CD4-positive, alpha-beta T cell treated with Interleukin-17A for 4 hours (primary cell): ENCODE measurements at regions not wholly inside any gene's neighbourhood (a gene's known extent, or its start where the extent isn't known, plus 50 kb on each side); places are given as distances from the start of the nearest gene placed in this dataset.
"Not testable (repeated sequence)": the region's sequence is repeated elsewhere in the genome, so short reads cannot be mapped to it uniquely, and the experiment has no call there.

Experiments
- DNase-seq: peaks from one replicate; pipeline ENCODE4 v3.0.0-alpha.2; 2020; ENCODE audit warnings: mixed read lengths

- DNase-seq = no peak
These were observed 516.1 kb upstream of the MAN1A1 start for GRCh38 chr6:119865466-119866350.

- DNase-seq = no peak
These were observed 513.2 kb upstream of the MAN1A1 start for GRCh38 chr6:119862719-119863118.

GRCh38 chr6:119858901-119859300 is 509.3 kb upstream of the MAN1A1 start:
- no peak for DNase-seq

DNA sequence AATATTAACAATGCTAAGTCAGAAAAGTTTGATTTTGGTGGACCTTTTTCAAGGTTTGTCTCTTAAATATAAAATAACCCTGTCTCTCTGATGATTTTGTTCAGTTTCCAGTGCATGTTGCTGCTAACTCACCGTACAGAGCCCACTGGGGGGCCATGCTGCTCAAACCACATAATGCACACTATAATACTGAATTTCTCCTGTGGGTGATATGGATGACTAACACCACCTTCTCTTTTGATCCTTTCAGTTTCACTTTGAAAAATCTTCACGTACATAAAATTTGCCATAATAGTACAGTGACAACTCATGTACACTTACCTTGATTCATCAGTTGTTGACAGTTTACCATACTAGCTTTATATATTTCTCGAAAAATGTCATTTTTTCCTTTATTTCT is 506.6 kb upstream of the MAN1A1 start:
- DNase-seq = no peak

DNA sequence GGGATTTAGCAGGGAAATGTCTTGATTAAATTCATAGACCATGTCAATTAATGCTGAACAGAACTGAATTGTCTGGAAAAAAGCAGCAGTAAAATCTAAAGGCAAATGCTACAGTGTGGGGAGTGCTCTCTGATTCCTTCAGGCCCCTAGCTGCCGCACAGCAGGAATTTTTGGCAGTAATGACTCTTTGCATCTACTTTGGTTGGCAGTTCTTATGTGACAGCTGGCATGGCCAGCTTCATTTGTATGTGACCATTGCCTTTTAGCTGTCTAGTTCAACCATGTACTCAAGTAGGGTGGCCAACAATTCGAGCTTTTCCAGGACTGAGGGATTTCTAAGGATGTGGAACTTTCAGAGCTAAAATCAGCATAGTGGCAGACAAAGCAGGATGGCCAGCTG is 499.1 kb upstream of the MAN1A1 start:
- no peak for DNase-seq

DNA sequence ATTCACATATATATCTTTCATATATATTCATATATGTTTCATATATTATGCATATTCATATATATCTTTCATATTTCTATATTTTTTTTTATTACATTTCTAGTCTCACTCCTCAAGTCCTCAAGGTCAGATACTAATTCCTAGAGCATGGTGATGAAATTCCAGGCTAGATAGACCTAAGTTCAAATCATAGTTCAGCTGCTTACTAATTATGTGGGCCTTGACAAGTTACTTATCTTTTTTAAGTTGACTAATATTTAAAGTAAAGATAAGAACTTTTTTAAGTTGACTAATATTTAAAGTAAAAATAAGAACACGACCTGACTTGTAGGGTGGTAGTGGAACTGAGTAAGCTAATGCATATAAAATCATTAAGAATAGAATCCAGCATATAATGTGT is 495.6 kb upstream of the MAN1A1 start:
- no peak for DNase-seq

- DNase-seq = no peak
These were observed 494.8 kb upstream of the MAN1A1 start for GRCh38 chr6:119844387-119844786.

GRCh38 chr6:119842191-119842590 is 492.6 kb upstream of the MAN1A1 start:
- no peak for DNase-seq

GRCh38 chr6:119838043-119838442 is 488.5 kb upstream of the MAN1A1 start:
- DNase-seq = no peak

GRCh38 chr6:119834418-119834817 is 484.9 kb upstream of the MAN1A1 start:
- no peak for DNase-seq

DNA sequence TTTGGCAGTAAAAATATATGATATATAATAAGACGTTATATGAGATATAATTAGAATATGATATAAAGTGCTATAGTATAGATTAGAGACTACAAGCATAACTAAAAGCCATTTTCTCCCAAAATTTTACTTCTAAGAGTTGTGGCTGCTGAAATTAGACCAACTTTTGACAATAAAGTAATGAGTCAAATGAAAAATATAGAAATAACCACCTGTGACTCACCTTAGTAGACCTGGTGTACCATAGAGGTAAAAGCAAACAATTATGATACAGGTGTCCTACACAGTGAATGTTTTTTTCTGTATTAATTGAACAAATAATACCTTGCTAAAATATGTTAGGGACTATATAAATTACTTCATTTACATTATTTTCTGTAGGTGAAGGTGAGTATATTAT is 482.9 kb upstream of the MAN1A1 start:
- DNase-seq = no peak

DNA sequence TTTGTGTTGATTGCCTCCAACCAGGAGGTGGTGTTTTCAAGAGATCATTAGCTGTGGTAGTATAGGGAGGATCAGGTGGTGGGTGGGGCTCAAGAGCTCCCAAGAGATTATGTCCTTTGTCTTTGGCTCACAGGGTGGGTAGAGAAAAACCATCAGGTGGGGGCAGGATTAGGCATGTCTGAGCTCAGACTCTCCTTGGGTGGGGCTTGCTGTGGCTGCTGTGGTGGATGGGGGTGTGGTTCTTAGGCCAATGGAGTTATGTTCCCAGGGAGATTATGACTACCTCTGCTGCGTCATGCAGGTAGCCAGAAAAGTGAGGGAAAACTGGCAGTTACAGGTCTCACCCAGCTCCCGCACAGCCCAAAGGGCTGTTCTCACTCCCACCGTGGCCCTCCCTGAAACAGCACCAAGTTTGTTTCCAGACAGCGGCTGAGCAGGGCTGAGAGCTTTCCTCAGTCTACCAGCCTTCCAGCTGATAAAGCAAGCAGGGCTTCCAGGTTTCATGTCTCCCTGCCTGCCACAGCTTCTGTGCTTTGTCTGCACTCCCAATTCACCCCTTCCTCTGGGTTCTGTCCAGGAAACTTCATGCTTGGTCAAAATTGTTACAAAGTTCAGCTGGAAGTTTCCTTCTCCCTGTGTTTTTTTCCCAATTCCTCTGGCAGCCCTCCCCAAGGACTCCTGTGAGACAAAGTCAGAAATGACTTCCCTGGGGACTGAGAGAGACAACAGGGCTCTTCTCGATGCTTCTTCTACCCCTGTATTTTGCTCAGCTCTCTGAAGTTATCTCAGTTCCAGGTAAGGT is 481.1 kb upstream of the MAN1A1 start:
- no peak for DNase-seq

DNA sequence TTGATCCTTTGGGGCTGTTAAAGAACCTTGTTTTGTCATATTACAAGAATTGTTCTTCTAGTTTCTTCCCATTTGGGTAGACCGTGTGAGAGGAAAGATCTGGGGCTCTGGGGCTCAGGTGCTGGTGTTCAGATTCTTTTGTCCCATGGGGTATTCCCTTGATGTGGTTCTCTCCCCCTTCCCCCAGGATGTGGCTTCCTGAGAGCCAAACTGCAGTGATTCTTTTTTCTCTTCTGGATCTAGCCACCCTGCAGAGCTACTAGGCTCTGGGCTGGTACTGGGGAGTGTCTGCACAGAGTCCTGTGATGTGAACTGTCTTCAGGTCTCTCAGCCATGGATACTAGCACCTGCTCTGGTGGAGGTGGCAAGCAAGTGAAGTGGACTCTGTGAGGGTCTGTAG is 480.5 kb upstream of the MAN1A1 start:
- no peak for DNase-seq

GRCh38 chr6:119829499-119829898 is 479.9 kb upstream of the MAN1A1 start:
- not testable (repeated sequence) for DNase-seq

GRCh38 chr6:119829006-119829405 is 479.4 kb upstream of the MAN1A1 start:
- DNase-seq = no peak

GRCh38 chr6:119821380-119821779 is 471.8 kb upstream of the MAN1A1 start:
- no peak for DNase-seq

DNA sequence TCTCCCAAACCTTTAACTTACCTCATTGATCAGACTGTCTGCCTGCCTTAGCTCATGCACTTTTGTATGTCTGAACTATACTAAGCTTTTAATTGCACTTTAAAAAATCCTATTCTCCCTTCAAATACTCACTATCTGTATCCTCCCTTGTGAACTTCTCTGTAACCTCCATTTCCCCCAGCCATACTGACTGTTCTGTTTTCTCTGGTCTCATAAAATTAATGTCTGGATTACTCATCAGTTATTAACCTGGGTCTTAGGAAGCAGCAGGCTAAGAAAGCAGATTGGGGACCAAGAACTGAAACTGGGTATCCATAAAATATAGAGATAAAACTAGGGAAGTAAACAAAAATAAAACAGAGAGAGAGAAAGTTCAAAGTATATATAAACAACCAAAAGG is 469.3 kb upstream of the MAN1A1 start:
- no peak for DNase-seq

GRCh38 chr6:119814609-119815400 is 465.2 kb upstream of the MAN1A1 start:
- DNase-seq = no peak

GRCh38 chr6:119802464-119802863 is 452.9 kb upstream of the MAN1A1 start:
- DNase-seq = no peak

DNA sequence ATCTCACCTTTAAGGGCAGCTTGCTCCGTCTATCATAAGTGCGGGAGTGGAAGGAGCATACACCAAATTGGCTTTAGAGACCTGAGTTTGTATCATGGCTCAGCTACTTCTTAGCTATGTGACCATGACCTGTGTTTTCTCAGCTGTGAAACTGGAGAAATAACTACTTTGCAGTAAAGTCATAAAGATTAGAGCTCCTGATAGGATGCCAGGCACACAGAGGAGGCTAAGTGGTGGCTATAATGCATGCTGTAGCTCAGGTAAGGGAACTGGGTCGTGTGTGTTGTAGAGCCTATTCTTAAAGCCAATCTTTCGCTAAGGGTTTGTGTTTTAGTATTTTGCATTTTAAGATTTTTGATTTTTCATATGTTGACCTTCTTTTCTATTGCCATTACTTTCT is 451.5 kb upstream of the MAN1A1 start:
- no peak for DNase-seq

GRCh38 chr6:119800526-119800925 is 451.0 kb upstream of the MAN1A1 start:
- DNase-seq = no peak

GRCh38 chr6:119799596-119800509 is 450.3 kb upstream of the MAN1A1 start:
- no peak for DNase-seq
